Esophagus squamous epithelium (tissue), 5 donors: ENCODE measurements at regions not wholly inside any gene's neighbourhood (a gene's known extent, or its start where the extent isn't known, plus 50 kb on each side); places are given as distances from the start of the nearest gene placed in this dataset.
A peak's percentile ranks its signal among the peaks of the same experiment; 100 is the strongest.
"Not testable (repeated sequence)": the region's sequence is repeated elsewhere in the genome, so short reads cannot be mapped to it uniquely, and the experiment has no call there.

Experiments used
- DNase-seq: peaks from one replicate; lab custom pipeline; 2025; lab: John Stamatoyannopoulos, UW
- H3K27ac ChIP-seq, 4 donors: fragments of 200-600 bp; sonication (generic); one replicate each; pipeline ENCODE4 v1.5.1; 2016 to 2019; ENCODE audit warnings: mild to moderate bottlenecking in 1 of 4
- H3K27me3 ChIP-seq, 4 donors: fragments of 200-600 bp; sonication (generic); 1 replicate in 3 of 4; 2 replicates in 1 of 4; pipeline versions ENCODE4 v1.5.1 to v1.6.0; 2017 to 2021; ENCODE audit warnings: antibody characterized with exemption in 1 of 4
- H3K36me3 ChIP-seq, 3 donors: fragments of 200-600 bp; sonication (generic); one replicate each; pipeline ENCODE4 v1.5.1; 2016 to 2019
- H3K4me1 ChIP-seq, 3 donors: fragments of 200-600 bp; sonication (generic); one replicate each; pipeline ENCODE4 v1.5.1; 2017 to 2019
- H3K4me3 ChIP-seq, 4 donors: fragments of 200-600 bp; sonication (generic); 1 replicate in 3 of 4; 2 replicates in 1 of 4; pipeline ENCODE4 v1.5.1; 2016 to 2019; ENCODE audit warnings: mild to moderate bottlenecking in 2 of 4, moderate library complexity in 1 of 4
- H3K9me3 ChIP-seq, 3 donors: fragments of 200-600 bp; sonication (generic); one replicate each; pipeline ENCODE4 v1.5.1; 2016 to 2019
- WGBS, 2 donors: methylation state at CpG; one replicate each; pipeline ENCODE4 v1.1.5; 2018; 5-methylcytosine and 5-hydroxymethylcytosine counted together
- intact Hi-C: fragments of 100-400 bp; cut with DNase I; formaldehyde crosslinking; loops from one replicate; pipeline ENCODE4 v1.15.0; 2022
- donor health status: DM: yes; HTN: yes; CAD: no.

GRCh38 chr12:10453-10852 is 56.1 kb upstream of the IQSEC3 start:
- H3K36me3 ChIP-seq, H3K9me3 ChIP-seq, intact Hi-C loops, H3K27ac ChIP-seq, H3K27me3 ChIP-seq, DNase-seq, H3K4me3 ChIP-seq: not testable (repeated sequence)
- WGBS, 2 donors, result no CpG with 5 or more reads among the region's 43 CpGs
- peaks cover 4 to 19% (median 4%) of the 10 kb centered on the region in 3 donors for H3K4me1 ChIP-seq

GRCh38 chr12:10879-11812 is 55.4 kb upstream of the IQSEC3 start:
- H3K27me3 ChIP-seq, DNase-seq, H3K9me3 ChIP-seq, intact Hi-C loops, H3K4me3 ChIP-seq, H3K36me3 ChIP-seq, H3K27ac ChIP-seq: not testable (repeated sequence)
- peaks cover 4 to 19% (median 4%) of the 10 kb centered on the region in 3 donors for H3K4me1 ChIP-seq
- no CpG with 5 or more reads among the region's 81 CpGs for WGBS, 2 donors

DNA sequence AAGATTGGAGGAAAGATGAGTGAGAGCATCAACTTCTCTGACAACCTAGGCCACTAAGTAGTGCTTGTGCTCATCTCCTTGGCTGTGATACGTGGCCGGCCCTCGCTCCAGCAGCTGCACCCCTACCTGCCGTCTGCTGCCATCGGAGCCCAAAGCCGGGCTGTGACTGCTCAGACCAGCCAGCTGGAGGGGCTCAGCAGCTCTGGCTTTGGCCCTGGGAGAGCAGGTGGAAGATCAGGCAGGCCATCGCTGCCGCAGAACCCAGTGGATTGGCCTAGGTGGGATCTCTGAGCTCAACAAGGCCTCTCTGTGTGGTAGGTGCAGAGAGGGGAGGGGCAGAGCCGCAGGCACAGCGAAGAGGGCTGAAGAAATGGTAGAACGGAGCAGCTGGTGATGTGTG is 54.3 kb upstream of the IQSEC3 start:
- H3K27me3 ChIP-seq, DNase-seq, H3K9me3 ChIP-seq, H3K4me3 ChIP-seq, intact Hi-C loops, H3K36me3 ChIP-seq, H3K27ac ChIP-seq: not testable (repeated sequence)
- WGBS, 2 donors, result 93% methylated on average over 9 of the region's 11 CpGs; no CpG with 5 or more reads in 1 of the 2 donors
- peaks cover 4 to 19% (median 4%) of the 10 kb centered on the region in 3 donors for H3K4me1 ChIP-seq

- H3K9me3 ChIP-seq, H3K4me3 ChIP-seq, H3K27me3 ChIP-seq, DNase-seq, intact Hi-C loops: not testable (repeated sequence)
- Histone ChIP-seq H3K27ac (peak overlapping the region; percentile 19 to 83 (median 34)), H3K4me1 (peaks cover 4 to 19% (median 4%) of the 10 kb centered on the region in 3 donors), H3K36me3 (peaks cover 0 to 15% (median 0%) of the 10 kb centered on the region in 3 donors)
- 61 to 80% methylated on average over 15 of the region's 16 CpGs for WGBS, 2 donors
Measured at GRCh38 chr12:12725-13640, 53.6 kb upstream of the IQSEC3 start.

- DNase-seq, H3K9me3 ChIP-seq, H3K27me3 ChIP-seq, intact Hi-C loops, H3K4me3 ChIP-seq: not testable (repeated sequence)
- 50% methylated on average over 2 of the region's 5 CpGs; no CpG with 5 or more reads in 1 of the 2 donors for WGBS, 2 donors
- peak overlapping the region in 3 of 4 donors; percentile 19 to 83 (median 43) for H3K27ac ChIP-seq
- H3K36me3 ChIP-seq, result peaks cover 0 to 17% (median 0%) of the 10 kb centered on the region in 3 donors
- peaks cover 4 to 19% (median 4%) of the 10 kb centered on the region in 3 donors for H3K4me1 ChIP-seq
Measured at GRCh38 chr12:13841-14240, 52.7 kb upstream of the IQSEC3 start.

DNA sequence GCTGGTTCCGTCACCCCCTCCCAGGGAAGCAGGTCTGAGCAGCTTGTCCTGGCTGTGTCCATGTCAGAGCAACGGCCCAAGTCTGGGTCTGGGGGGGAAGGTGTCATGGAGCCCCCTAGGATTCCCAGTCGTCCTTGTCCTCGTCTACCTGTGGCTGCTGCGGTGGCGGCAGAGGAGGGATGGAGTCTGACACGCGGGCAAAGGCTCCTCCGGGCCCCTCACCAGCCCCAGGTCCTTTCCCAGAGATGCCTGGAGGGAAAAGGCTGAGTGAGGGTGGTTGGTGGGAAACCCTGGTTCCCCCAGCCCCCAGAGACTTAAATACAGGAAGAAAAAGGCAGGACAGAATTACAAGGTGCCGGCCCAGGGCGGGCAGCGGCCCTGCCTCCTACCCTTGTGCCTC is 51.9 kb upstream of the IQSEC3 start:
- H3K9me3 ChIP-seq, H3K4me3 ChIP-seq, H3K27ac ChIP-seq, DNase-seq, intact Hi-C loops, H3K27me3 ChIP-seq: not testable (repeated sequence)
- WGBS, 2 donors, result no CpG with 5 or more reads among the region's 12 CpGs
- H3K4me1 ChIP-seq, result peaks cover 4 to 19% (median 4%) of the 10 kb centered on the region in 3 donors
- H3K36me3 ChIP-seq, result peaks cover 0 to 17% (median 0%) of the 10 kb centered on the region in 3 donors

DNA sequence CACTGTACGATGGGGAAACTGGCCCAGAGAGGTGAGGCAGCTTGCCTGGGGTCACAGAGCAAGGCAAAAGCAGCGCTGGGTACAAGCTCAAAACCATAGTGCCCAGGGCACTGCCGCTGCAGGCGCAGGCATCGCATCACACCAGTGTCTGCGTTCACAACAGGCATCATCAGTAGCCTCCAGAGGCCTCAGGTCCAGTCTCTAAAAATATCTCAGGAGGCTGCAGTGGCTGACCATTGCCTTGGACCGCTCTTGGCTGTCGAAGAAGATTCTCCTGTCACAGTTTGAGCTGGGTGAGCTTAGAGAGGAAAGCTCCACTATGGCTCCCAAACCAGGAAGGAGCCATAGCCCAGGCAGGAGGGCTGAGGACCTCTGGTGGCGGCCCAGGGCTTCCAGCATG is 51.2 kb upstream of the IQSEC3 start:
- H3K27ac ChIP-seq, H3K9me3 ChIP-seq, DNase-seq, intact Hi-C loops, H3K4me3 ChIP-seq, H3K27me3 ChIP-seq: not testable (repeated sequence)
- 100% methylated on average over 2 of the region's 9 CpGs; no CpG with 5 or more reads in 1 of the 2 donors for WGBS, 2 donors
- peaks cover 4 to 19% (median 4%) of the 10 kb centered on the region in 3 donors for H3K4me1 ChIP-seq
- H3K36me3 ChIP-seq, result peaks cover 0 to 17% (median 0%) of the 10 kb centered on the region in 3 donors

DNA sequence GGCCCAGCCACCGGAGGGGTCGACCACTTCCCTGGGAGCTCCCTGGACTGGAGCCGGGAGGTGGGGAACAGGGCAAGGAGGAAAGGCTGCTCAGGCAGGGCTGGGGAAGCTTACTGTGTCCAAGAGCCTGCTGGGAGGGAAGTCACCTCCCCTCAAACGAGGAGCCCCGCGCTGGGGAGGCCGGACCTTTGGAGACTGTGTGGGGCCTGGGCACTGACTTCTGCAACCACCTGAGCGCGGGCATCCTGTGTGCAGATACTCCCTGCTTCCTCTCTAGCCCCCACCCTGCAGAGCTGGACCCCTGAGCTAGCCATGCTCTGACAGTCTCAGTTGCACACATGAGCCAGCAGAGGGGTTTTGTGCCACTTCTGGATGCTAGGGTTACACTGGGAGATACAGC is 50.5 kb upstream of the IQSEC3 start:
- H3K4me1 ChIP-seq, result peaks cover 4 to 19% (median 4%) of the 10 kb centered on the region in 3 donors
- H3K27me3 ChIP-seq, H3K27ac ChIP-seq, H3K9me3 ChIP-seq, H3K4me3 ChIP-seq, DNase-seq, intact Hi-C loops: not testable (repeated sequence)
- no CpG with 5 or more reads among the region's 9 CpGs for WGBS, 2 donors
- H3K36me3 ChIP-seq, result peaks cover 0 to 22% (median 0%) of the 10 kb centered on the region in 3 donors

GRCh38 chr12:16541-16940 is 50.0 kb upstream of the IQSEC3 start:
- peaks cover 0 to 27% (median 4%) of the 10 kb centered on the region in 3 donors for H3K36me3 ChIP-seq
- no CpG with 5 or more reads among the region's 9 CpGs for WGBS, 2 donors
- DNase-seq, result not testable (repeated sequence)

More at GRCh38 chr12:16541-16940, 50.0 kb upstream of the IQSEC3 start:
- H3K27ac ChIP-seq, H3K27me3 ChIP-seq, intact Hi-C loops, H3K9me3 ChIP-seq, H3K4me3 ChIP-seq: not testable (repeated sequence)
- peaks cover 4 to 19% (median 4%) of the 10 kb centered on the region in 3 donors for H3K4me1 ChIP-seq
